ENCODE measurements at regions not wholly inside any gene's neighbourhood (a gene's known extent, or its start where the extent isn't known, plus 50 kb on each side); places are given as distances from the start of the nearest gene placed in this dataset.

DNA sequence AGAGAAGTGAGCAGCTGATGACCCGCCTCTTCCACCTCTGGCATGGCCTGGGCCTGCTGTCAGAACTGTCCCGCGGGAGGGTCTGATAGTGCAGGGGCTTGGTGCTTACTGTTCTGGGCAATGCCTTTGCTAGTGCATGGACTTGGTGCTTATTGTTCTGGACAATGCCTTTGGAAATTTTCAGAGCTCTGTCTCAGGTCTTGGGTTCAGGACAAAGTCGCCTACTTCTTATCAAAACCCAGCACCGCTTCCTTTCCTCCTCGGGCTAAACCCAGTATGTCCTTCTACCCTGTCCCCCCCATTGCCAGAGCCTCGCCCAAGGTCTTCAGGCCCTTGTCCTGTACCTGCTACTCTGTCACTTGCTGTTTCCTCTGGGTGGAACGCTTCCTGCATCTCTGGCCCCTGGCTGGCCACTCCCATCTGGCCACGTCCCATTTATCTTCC, 149.6 kb downstream of the ACKR3 start:
- no peak for DNase-seq

DNA sequence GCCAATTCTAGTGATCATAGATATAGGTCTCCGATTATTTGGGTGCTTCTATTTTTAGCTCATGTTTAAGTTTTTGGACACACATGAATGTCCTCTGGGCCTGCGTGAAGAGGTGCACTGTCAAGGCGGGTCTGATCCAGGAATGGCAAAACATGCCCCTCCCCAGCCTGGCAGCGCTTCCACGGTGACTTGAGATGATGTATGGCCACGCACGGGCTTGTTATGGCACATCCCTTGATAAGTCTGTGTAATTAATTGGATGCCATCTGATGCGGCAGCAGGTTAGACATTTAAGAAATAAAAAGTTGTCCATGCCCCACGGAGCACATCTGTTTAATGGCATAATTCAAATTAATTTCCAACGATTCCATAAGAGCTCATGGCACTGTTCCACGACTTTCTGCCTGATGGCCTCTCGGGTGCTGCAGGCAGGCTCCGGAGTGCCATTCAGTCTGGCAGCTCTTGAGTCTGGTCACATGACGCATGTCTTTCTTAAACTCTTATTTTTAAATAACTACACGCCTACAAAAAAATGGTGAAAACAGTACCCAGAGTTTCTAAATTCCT, 151.4 kb downstream of the ACKR3 start:
- no peak for DNase-seq

DNA sequence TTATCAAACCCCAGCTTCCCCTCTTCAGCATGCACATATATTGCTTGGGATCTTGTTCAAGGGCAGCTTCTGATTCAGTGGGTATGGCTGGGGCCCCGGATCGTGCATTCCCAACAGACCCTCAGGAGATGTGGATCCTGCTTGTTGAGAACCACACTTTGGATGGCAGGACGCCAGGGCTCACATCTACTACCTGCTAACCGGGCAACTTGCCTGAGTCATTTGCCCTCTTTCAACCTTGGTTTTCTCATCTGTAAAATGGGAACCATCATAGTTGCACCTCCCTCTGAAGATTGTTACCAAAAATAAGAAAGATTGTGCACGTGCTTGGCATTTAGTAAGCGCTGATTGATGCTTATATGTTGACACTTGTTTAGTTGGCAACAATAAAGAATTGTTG, 154.6 kb downstream of the ACKR3 start:
- DNase-seq, result no peak

DNA sequence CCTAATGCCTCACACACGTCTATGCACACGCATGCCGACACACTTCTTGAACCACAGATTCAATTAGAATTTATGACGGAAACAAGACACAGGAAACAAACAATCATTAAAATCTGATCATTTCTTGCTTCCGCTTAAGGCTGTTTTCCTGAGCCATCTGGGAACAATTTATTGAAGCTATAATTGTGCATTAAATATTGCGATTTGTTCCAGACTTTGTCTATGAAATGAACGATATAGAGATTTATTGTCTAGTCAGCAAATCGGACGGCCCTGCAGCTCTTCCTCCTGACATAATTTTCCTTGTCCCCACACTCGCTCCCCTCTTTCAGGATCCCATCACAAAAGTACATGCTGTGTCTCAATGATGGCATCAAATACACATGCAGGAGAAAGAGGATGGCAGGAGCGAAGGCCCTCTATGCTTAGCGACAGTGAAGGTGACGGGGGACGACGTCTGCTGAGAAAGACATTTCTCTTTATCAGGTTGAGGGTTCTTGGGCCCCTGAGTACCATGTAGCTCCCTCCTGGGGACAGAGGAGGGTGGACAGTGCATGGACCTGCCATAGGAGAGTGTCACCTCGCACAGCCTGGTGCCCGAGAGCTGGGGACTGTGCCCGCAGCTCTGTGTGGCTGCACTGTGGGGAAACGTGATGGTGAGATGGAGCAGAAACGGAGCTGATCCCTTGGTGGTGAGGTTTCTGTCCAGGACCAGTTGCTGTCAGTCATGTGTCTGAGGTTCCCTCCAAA, 157.3 kb downstream of the ACKR3 start:
- DNase-seq, result no peak

DNA sequence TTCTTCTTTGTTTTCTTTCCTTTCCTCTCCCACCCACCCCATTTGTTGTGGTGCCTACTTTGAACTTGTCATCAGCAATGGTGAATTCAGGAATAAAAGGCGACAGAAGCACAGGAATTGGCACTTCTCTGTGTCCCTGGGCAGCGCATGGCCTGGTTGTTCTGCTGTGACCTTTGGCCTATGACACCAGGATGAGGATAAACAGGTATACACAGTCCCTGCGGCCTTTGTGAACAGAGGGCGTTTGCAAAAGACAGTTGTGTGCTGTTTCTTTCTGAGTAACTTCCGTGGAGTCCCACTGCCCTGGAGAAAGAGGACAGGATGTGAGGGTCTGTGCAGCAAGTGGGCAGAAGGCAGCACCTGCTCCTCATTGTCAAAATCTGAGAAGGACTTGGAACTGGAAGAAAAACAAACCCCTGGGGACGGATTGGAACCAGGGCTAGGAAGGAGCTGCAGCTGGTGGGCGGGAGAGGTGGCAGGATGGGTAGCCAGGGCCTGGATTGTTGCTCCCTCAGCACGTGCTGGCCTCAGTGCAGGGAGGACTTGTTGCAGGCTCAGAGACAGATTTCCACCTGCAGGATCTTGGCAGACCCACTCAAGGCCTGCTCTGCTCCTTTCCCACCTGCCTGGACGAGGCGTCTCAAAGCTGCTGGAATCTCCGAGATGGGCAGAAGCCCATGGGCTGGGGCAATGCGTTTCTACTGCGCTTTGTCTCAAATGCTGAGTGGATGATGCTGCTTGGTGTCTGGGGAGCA, 159.5 kb downstream of the ACKR3 start:
- no peak for DNase-seq

DNA sequence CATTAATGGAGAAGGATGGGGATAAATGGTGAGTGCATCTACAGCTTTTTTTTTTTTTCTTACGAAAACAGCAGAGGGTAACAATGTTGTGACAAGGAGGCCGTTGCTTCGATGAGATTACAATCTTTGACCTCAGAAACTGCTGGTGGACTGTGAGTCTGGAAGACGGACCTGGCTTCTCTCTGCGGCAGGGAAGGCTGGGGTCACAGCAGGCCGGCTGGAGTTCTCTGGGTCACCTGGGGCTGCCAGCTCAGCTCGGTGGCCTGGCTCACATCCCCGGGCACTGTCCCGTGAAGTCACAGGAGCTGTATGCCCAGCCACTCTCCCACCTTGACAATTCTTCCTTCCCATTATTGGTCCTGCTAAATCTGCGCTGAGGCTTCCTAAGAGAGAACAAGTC, 160.8 kb downstream of the ACKR3 start:
- no peak for DNase-seq

DNA sequence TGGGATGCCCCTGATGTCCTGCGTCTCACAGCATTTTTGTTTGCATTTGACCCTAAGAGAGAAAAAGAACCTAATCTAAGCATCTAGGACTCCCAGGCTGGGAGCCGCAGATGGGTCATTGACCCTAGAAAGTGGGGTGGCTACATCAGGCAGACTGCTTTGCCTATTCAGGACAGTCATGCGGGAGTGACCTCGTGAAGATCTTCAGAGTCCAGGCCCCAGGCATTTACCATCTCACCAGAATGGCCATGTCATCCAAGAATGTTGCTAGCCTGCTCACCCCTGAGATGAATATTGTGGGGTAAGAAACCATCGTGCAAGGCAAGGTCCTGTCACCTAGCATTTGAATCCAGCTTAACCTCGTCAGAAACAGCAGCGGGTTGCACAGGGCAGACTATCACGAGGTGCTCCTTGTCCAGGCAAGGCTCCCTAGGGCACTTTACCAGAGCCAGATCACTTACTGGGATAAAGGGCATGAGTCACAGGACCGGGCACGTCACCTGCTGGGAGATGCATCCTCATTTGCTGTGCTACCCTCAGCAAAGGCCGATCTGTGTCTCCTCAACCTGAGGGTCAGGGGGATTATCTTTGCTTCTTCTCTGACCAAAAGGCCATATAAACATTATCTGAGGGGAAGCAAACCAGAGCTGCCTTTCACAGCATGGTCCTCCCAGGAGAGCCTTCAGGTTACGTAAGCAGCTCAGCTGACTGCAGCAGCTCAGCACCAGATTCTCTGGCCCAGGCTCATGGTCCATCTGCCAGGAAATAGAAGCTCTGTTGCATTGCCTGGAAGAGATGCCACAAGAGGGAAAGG, 162.3 kb downstream of the ACKR3 start:
- no peak for DNase-seq

DNA sequence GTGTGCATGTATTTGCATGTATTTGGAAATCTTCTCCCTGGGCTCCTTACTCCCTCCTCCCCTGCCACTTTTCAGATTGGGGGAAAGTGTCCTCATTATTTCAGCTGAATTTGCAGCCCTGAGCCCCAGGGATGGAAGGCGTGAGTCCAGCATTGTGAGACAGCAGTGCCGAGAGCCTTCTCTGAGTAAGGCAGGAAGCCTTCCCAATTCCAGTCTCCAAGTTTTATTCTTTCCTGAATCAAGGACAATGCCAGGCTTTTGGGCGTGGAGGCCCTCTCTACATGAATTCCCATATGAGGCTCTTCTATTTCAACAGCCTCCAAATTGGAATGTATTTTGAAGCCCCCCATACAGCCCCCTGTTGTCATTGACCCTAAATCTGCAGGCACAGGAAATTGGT, 163.5 kb downstream of the ACKR3 start:
- no peak for DNase-seq

DNA sequence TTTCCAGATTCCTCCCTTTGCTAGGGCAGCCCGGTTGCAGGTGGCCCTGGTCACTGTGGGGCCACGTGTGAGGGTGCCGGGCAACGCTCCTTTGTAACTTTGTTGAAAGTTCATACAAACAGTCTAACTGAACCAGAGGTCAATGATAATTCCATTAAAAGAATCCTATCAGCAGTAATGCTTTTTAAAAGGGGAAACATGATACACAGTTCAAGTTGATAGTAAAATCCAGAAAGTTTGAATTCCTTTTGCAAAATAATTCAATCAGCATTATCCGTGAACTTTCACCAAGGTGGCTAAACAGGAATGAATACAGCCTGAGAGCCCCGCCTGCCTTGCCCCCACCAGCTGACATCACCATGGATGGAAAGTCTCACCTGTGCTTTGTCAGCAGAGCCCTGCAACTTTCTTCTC, 166.2 kb downstream of the ACKR3 start:
- DNase-seq, result no peak

DNA sequence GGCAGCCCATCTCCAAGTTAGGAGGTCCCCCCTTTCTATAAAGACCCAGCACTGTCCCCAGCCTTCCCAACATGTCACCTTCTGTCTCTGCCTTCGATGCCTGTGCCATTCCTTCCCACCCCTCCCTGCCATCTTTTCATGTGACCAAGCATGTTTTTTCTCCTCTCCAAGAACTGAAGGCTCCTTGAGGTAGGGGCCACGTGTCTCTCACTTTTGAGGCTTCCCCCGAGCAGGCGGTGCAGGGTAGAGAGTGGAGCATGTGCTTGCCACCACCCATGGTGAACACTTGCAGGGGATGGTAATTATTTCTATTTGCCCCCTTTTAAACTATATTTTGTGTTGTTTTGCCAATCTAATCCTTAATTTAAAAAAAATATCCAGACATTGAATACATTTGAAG, 168.4 kb downstream of the ACKR3 start:
- DNase-seq, result no peak

DNA sequence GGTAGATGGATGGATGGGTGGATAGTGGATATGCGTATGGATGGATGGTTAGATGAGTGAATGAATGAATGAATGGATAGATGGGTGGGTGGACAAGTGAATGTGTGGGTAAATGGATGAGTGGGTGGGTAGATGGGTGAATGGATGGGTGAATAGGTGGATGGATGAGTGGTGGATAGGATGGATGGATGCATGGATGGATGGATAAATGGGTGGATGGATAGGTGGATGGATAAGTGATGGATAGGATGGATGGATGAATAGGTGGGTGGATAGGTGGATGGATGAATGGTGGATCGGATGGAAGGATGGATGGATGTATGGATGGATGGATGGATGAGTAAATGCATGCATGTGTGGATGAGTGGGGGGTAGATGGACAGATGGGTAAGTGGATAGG, 169.3 kb downstream of the ACKR3 start:
- no peak for DNase-seq

DNA sequence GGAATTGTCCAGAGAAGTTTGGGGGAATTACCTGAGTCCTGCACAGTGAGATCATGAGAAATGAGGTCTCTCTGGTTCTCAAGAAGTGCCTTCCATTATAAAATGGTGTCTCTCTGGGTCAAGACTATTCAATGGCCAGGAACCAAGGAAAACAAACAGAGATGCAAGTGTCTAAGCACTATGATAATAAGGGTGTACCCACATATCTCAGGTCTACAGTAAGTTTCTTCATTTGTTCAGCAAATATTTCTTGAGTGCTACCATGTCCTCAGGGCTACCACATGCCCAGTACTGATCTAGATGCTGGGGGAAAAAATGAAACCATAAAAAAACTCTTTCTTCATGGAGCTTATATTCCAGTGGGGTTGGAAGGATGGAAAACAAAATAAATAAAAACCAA, 170.0 kb downstream of the ACKR3 start:
- no peak for DNase-seq

DNA sequence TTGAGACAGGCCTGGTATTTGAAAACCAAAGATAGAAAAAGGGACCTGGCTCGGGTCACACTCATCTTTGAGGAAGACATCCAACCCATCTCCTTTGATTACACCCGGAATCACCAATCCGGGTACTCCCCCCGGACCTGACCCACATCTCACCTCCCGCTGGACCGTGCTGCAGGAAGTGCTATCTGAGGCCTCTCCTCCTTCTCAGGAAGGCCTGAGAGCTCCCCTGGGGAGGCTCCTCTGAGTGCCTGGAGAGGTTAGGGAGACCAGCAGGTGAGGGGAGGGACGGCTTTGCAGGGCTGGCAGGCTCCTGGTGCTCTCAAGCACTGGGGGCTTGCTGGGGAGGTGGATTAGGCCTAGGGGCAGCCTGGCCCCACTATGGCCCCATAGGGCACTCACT, 170.9 kb downstream of the ACKR3 start:
- DNase-seq, result no peak

DNA sequence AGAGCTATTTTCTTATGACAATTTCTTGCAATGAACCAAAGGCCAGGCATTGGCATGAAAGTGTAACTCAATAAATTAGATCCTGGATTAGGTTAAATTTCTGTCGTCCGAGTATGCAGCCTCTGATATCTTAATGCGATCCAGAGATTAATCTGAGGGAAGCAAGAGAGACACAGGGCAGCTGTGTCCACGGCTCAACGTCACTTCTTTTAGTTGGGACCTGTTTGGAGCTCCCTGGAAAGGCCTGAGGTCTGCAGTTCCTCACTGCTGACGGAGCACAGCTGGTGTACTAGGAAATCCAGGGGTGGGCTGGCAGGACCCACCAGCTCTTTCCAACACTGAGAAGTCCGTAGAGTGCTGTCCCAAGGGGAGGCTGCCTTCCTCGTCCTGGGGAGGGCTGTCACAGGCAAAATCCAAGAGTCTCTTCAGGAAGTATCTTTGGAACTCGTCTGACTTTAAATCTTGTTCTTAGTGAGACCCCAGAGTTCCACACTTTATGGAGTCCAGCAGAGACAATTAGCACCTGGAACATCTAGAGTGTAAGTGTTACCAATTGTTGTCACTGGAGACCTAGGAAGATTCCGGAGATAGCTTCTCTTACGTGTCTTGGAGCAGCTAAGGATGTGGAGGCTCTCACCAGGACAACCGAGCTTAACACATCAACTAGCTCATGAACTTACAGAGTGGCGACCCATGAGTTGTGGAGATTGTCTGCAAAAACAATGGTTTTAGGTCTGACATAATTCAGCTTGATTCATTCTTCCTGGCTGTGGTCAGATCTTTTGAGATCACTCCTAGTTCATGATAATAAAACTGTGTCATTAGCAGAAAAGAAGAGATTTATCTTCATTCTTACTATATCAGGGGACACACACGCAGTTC, 173.7 kb downstream of the ACKR3 start:
- no peak for DNase-seq

DNA sequence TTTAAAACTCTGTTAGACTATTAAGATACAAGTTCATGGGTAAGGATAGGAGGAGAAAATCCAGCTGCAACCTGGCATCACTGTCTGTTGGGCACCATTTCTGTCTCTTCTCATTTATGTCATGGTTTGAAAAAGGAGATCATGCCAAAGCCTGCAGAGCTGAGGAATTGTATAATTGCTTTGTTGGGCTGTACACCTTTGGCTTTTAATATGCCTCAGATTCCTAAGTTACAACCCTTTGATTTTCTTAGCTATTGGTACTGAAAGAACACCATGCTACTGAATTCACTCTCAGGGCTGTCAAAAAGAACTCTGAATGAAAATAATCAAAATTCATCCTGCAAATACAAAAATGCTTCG, 174.3 kb downstream of the ACKR3 start:
- DNase-seq, result no peak

DNA sequence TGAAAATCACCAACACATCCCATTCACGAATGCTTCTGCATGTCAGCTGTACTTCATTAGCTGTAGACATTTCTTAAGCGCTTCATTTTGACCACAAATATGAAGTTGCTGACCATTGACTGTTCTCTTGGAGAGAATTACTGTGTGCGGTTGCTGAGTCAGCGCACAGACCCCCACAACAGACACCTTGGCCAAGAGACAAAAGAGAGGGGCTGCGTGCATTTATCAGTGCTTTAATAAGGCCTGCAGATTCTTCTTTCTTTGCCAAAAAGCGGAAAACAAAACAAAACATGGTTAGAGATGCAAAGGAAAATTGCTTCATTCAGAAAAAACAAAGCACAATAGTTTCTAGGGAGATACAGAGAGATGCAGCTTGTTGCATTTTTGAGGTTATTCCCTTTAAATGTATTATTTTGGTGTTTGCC, 174.7 kb downstream of the ACKR3 start:
- DNase-seq, result no peak

DNA sequence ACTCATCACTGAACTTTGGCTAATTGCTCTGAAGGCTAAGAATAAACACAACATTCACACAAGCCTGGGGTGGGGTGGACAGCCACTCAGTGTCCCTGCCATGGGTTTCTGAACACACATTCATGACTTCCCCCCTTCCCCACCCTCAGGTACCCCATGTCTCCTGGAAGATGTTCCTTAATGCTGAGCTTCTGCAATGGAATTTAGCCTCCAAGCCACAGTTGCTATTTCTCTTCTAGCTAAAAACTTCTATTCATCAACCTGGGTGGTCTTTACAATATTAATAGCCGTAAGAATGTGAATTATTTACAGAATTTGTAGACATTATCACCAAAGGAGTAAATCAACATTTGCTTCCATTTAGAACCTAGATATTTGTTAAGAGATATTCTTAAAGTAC, 175.1 kb downstream of the ACKR3 start:
- DNase-seq, result no peak

DNA sequence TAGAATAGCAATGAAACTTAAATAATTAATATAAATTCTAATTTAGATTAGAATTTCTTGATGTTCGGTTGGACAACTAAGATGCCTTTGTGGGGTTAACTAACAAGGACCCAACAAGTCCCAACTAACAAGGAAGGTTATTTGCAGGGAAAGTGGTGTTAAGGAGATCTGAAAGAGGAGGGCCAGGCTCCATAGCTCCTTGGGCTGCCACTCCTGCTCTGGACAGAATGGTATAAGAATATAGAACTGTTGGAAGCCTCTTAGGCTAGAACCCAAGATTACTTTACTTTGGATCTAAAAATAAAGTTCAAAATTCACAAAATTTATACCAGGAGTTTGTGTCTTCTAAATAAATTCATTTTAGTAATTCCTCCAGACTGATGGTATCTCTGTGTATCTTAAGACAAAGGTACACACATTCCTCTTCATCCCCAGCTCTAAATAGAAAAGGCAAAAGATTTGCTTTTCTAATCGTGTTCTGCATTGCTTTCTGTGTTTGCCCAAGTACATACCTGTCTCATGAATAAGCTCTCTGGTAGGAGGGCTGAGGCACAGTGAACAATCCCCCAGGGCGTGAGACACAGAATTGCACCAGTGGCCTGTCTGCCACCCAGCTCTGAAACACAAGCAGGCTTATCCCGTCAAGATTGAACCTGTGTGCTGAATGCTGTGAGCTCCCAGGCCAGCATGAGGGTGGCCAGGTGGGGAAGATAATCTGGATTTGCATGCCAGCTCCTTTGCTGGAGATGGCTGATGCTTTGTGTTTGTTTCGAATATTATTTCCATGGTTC, 176.0 kb downstream of the ACKR3 start:
- no peak for DNase-seq

DNA sequence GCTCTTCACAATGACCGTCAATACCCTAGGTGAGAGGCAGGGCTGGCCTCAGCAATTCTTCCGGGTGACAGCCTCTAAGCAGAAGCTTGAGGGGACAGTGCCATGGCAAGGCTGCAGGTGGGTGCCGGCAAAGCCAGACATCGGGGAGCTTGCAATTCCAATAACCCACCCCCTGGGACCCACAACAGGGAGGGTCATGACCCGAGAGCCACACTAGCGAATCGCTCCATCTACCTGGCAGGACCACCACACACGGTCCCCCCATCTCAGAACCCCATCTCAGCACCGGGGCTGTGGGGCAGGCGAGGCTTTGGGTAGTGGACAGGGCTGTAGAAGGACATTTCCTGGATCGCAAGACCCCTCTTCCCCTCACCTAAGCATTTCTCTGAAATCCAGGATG, 177.2 kb downstream of the ACKR3 start:
- DNase-seq, result no peak

DNA sequence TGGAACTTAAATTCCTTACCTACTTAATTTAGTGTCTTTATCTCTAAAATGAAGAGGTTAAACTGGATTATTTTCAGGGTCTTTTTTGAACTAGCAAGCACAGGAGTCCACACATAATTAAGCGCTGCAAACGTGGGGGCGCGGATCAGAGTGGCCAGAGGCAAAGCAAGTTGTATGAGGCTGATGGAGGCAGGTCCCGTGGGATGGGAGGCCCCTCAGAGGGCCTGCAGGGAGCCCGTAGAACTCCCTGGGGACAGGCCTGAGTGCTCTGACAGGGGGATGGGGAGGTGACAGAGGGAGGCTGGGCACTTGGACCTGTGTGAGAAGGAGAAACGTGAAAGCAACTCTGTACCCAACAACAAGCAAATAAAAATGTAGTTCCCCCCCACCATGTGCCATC, 177.8 kb downstream of the ACKR3 start:
- no peak for DNase-seq

DNA sequence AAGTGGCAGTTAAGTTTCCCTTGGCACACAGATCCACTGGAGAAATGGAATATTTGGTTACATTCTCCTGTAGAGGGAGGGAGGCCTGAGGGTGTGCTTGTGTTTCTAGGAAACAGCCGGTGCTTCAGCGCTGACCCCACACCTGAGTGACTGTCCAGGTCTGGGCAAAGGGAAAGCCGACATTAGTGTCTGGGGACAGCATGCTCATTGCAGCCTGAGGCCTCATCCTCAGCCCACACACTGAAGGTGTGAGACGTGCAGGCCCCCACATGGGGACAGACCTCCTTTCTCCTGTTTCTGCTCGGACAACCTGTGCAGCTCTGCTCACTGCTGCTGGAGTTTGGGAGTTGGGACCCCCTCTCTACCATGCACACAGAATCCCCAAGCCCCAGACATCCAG, 178.3 kb downstream of the ACKR3 start:
- DNase-seq, result no peak

DNA sequence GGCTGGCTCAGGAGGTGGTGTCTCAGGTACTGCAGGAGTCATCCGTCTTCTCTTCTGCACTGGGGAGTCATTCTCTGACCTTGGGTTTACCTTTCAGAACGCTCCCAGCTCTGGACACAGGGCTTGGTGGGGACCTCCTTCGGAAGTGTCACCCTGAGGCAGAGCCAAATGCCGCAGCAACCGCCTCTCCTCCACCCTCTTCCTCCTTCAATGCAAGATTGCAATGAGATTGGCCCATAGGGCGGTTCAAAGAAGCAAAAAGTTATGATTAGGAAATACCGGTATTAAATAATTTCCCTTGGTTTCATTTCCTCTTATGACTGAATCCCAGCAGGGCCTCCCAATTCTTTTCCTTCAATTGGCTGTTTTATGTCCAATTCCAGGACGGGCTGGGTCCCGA, 178.8 kb downstream of the ACKR3 start:
- DNase-seq, result no peak
